HG03378 (cell line): ENCODE measurements at regions not wholly inside any gene's neighbourhood (a gene's known extent, or its start where the extent isn't known, plus 50 kb on each side); places are given as distances from the start of the nearest gene placed in this dataset.
"Not testable (repeated sequence)": the region's sequence is repeated elsewhere in the genome, so short reads cannot be mapped to it uniquely, and the experiment has no call there.

Experiments
- ATAC-seq: cut with Tn5 transposase; IDR thresholded peaks from one replicate; pipeline ENCODE4 v1.9.1; 2021; ENCODE audit warnings: mild to moderate bottlenecking, moderate library complexity; ENCODE audit not compliant: unreplicated experiment

DNA sequence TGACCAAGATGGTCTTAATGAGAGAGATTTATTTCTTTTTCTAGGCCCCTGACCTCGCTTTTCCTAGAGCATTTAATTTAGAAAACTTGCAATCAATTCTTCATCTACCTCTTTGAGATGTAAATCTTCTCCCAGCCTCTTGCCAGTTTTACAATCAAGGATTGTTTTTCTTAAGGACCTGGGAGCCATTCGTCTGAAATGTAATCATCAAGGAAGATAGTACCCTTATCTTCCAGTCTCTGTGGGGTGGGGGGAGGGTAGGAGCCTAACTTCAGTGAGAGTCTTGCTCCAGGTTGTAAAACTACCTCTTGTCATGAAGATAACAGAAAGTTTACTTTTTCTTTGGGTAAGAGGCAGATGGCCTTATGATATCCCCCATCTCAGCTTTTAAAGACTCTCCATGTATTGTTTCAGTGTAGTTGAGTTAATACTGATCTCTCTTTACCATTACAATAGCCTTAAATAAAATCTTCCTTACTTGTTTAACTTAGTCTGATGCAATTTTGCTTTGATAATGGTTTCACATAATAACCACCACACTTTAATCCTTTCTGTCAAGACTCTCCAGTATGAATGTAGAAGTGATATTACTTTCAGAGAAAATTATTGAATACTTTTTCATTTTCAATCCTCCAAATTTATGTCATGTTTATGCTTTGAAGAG, 110.2 kb upstream of the CPHXL start:
- no peak for ATAC-seq

DNA sequence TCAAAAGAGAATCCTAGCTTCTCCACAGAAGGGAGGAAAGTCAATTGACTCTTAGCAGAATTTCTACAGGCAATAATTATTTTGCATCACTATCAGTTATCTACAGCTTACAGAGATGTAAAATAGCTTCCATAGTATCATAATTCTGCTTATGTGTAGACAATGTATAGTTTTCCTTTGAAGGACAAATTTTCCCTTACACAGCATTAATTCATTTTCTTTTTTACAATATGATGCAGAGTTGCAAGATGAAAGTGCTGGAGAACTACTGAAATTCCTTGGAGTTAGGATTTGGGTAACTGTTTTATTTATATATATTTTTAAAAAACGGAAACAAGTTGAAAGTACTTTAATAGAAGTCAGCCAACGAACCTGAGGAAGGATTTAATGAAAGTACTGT, 111.0 kb upstream of the CPHXL start:
- ATAC-seq = no peak

- ATAC-seq = no peak
These were observed 111.4 kb upstream of the CPHXL start for GRCh38 chr16:75837681-75838080.

GRCh38 chr16:75841517-75841916, 115.2 kb upstream of the CPHXL start:
- ATAC-seq = no peak

GRCh38 chr16:75847172-75847571, 120.9 kb upstream of the CPHXL start:
- no peak for ATAC-seq

- ATAC-seq = no peak
These were observed 127.9 kb upstream of the CPHXL start for GRCh38 chr16:75854152-75854551.

DNA sequence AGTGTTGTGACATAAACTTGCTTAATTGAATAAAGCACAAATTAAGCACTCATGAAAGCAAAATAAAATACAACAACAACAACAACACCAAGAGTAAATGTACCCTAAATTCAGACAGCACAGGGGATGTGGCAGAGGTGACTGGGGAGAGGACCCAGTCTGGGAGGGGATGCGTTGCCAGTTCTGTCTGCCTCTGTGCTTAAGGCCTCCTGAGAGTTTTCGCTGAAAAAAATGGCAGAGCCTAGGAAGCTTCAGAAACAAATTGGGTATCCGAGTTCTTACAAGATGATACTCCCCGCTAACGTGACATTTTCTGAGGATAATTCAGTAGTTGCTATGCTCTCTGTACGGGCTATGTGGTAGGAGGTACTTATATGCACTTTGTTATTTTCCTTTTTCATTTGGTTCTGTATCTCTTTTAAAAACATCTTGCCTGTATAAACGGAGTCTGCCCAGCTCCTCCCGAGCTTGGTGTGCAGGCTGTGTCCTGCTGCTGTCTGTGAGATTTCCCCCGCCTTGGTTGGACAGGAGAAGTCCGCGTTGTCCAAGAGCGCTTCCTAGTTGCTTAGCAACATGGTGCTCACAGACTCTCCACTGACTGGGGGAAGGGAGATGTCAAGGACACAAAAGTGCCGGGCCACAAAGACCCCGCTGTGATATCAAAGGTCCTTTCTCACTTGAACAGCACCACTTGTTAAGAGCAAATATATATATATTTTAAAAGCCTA, 134.2 kb upstream of the CPHXL start:
- no peak for ATAC-seq

DNA sequence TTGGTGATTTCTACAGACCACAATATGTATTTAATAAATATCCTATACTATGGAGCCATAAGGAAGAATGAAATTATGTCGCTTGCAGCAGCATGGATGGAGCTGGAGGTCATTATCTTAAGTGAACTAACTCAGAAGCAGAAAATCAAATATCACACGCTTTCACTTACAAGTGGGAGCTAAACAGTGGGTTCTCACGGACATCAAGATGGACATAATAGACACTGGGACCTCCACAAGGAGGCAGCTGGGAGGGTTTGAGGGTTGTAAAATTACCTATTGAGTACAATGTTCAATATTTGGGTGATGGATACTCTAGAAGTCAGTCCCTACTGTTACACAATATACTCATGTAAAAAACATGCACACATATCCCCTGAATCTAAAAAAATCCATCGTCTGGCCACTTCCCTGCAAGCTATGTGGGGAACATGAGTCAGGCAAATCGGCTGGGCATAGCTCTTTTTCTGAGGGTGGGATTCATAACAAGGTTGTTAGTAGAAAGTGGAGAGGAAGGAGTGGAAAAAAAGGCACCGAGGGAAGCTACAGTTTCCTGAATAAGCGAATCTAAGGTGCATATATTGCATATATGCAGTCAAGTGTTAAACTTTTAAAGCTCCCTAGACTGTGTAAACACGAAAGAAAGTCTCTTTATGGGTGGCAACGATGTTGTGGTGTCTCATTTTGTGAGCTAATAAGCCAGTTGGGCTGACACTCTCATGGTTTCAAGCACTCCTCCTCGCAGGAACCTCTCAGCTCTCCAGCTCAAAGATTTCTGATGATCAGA, 135.2 kb upstream of the CPHXL start:
- no peak for ATAC-seq

GRCh38 chr16:75862098-75862386, 135.8 kb upstream of the CPHXL start:
- no peak for ATAC-seq

DNA sequence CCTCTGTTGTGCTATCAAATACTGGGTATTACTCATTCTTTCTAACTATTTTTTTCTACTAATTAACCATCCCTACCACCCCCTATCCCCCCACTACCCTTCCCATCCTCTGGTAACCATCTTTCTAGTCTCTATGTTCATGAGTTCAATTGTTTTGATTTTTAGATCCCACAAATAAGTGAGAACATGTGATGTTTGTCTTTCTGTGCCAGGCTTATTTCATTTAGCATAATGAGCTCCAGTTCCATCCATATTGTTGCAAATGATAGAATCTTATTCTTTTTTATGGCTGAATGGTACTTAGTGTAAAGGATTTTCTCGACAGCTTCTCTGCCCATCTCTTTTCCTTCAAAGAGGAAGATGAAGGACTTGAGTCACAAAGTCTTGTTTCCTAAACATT, 138.0 kb upstream of the CPHXL start:
- no peak for ATAC-seq

GRCh38 chr16:75865736-75866135, 139.4 kb upstream of the CPHXL start:
- ATAC-seq = no peak

- no peak for ATAC-seq
These were observed 142.6 kb upstream of the CPHXL start for GRCh38 chr16:75868636-75869632.

GRCh38 chr16:75881280-75881679, 155.0 kb upstream of the CPHXL start:
- ATAC-seq = not testable (repeated sequence)

- no peak for ATAC-seq
These were observed 172.9 kb upstream of the CPHXL start for GRCh38 chr16:75899163-75899562.

DNA sequence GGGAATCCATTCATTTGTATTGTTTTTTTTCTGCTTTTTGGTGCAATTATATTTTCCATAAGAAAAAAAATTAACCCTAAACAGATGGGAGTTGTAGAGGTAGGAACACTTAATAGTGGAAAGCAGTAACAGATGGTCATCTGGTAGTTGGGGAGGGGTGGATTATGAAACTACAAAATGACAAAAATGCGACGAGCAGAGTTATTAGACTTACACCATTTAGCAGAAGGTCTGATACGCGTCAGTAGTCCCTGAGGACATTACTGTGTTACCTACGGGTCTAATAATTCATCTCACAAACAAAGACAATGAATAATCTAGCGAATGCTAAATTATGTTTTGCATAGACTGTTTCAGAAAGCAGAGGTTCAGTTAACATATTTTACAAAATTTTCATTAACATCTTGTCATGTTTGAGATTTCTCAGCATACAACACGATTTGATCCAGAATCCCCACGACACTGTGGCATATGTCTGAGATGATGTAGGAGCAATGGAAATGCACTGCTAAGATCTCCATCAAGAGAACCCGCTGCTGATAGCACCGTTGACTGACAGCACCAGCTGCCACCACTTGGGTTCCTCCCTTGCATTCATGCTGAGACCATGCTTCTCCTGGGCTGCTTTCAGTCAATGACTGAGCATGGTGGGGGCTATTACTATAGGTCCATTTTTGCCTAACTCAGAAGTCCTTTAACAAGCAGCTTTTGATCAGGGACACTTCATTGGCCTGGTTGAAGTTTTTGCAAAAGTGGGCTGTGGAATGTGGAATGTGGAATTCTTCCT, 182.2 kb upstream of the CPHXL start:
- no peak for ATAC-seq

- no peak for ATAC-seq
These were observed 183.5 kb upstream of the CPHXL start for GRCh38 chr16:75909746-75910145.

- ATAC-seq = no peak
These were observed 185.6 kb upstream of the CPHXL start for GRCh38 chr16:75911896-75912295.

DNA sequence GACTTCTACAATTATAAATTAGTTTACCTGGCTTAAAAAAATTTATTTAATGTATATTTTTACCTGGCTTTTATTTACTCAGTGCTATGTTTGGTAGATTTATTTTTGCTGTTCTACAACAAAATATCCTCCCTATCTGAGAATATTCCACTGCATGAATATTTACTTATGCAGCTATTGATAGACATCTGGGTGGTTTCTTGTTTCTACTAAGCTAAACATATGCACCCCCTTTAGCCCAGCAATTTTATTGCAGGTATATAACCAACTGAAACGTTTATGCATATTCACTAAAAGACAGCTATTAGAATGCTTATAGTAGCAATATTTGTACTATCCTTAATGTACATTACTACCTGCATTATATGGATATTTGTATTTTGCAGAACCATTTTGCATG, 187.7 kb upstream of the CPHXL start:
- ATAC-seq = no peak

DNA sequence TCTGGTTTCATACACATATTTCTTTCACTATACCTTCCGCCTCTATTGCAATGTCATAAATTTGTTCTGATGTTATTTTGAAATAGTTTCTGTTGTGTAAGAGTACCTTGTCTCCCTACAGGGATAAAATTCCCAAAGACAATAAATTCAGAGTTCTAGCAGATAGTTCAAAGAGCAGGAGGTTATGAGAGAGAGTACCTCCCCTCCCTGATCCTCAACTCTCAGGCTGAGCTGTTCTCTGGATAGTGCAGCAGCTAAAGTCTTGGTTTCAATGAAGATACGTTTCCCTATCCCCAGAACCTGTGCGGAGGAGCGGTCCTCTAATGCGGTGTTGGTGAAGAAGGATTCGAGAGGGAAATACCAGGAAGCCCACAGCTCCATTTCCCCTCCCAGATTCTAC, 190.2 kb upstream of the CPHXL start:
- ATAC-seq = no peak

DNA sequence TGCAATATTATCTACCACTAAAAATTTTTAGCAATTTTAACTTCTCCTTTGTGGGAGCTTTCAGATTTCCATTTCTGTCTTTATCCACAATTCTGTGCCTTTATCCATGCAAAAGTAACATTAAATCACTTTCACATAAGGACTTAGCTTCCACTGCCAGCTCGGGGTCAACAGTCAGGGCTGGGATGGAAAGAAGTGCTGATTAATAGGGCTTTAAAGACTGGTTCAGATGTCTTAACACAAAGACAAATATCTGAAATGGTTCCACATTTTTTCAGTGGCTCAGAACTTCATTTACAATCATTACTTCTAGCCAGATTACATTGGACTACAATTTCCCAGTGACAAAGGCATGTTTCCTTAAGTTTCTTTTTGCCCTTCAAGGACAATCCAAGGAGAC, 191.8 kb upstream of the CPHXL start:
- no peak for ATAC-seq
